Tibial artery (tissue), 4 donors: ENCODE measurements at regions not wholly inside any gene's neighbourhood (a gene's known extent, or its start where the extent isn't known, plus 50 kb on each side); places are given as distances from the start of the nearest gene placed in this dataset.
"Not testable (repeated sequence)": the region's sequence is repeated elsewhere in the genome, so short reads cannot be mapped to it uniquely, and the experiment has no call there.

Experiments used
- DNase-seq, 2 donors: peaks; one replicate each; pipeline ENCODE4 v3.0.0-alpha.2; 2019
- H3K27ac ChIP-seq, 2 donors: fragments of 200-600 bp; sonication (generic) in 1 of 2; 1 replicate in 1 of 2; 2 replicates in 1 of 2; pipeline ENCODE4 v1.5.1; 2018 to 2019; ENCODE audit warnings: mild to moderate bottlenecking in 1 of 2
- H3K27me3 ChIP-seq, 2 donors: fragments of 200-600 bp; sonication (generic) in 1 of 2; one replicate each; pipeline versions ENCODE4 v1.5.1 to v1.6.0; 2016 to 2019
- H3K36me3 ChIP-seq, 3 donors: fragments of 200-600 bp; sonication (generic) in 2 of 3; one replicate each; pipeline ENCODE4 v1.5.1; 2016 to 2019; ENCODE audit warnings: mild to moderate bottlenecking in 2 of 3
- H3K4me1 ChIP-seq, 4 donors: fragments of 200-600 bp; sonication (generic) in 2 of 4; 1 replicate in 3 of 4; 2 replicates in 1 of 4; pipeline ENCODE4 v1.5.1; 2016 to 2019
- H3K4me3 ChIP-seq, 2 donors: fragments of 200-600 bp; sonication (generic) in 1 of 2; 1 replicate in 1 of 2; 2 replicates in 1 of 2; pipeline ENCODE4 v1.5.1; 2018 to 2019; ENCODE audit warnings: mild to moderate bottlenecking in 2 of 2
- H3K9me3 ChIP-seq, 3 donors: fragments of 200-600 bp; sonication (generic) in 1 of 3; one replicate each; pipeline ENCODE4 v1.5.1; 2016 to 2019
- intact Hi-C: fragments of 100-400 bp; cut with DNase I; formaldehyde crosslinking; loops from one replicate; pipeline ENCODE4 v1.15.0; 2023; ENCODE audit warnings: low total_unique reads
- TF ChIP-seq, protein P1 (sequence below), 2 experiments: fragments of 200-600 bp in 1 of 2; fragments of 450-650 bp in 1 of 2; IDR thresholded peaks; one replicate each; pipeline ENCODE4 v1.5.1; 2017 to 2019; ENCODE audit warnings: antibody characterized with exemption in 2 of 2, mild to moderate bottlenecking in 1 of 2, moderate library complexity in 1 of 2

DNA sequence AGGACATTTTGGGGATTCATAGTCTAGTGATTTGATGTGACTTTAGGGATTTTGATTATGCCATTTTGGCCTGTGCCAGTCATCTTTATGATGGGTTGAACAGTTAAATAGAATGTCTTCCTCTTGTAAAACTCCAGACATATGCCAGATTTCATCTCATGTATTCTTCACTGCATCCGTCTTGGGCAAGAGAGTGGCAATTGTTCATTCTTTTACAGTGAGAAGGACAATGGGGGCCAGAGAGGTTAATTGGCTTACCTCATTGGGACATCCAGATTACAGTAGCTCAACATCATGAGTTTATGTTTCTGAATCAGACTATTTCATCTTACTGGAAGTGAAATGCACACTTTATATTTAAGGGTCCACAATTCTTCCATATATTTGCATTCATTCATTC lies 108.2 kb upstream of the SLC38A2 start:
- intact Hi-C loops, result loop anchor here (5.0 kb wide), 1 partner anchor 177 kb away; no protein-coding TSS in a partner anchor
- Histone ChIP-seq H3K4me1 (peaks cover 0 to 5% (median 0%) of the 10 kb centered on the region in 4 donors), H3K9me3 (no peaks in the 10 kb centered on the region), H3K36me3 (no peaks in the 10 kb centered on the region), H3K27me3 (no peaks in the 10 kb centered on the region), H3K27ac (no peak overlapping the region), H3K4me3 (no peak overlapping the region)
- TF ChIP-seq, protein P1, sequence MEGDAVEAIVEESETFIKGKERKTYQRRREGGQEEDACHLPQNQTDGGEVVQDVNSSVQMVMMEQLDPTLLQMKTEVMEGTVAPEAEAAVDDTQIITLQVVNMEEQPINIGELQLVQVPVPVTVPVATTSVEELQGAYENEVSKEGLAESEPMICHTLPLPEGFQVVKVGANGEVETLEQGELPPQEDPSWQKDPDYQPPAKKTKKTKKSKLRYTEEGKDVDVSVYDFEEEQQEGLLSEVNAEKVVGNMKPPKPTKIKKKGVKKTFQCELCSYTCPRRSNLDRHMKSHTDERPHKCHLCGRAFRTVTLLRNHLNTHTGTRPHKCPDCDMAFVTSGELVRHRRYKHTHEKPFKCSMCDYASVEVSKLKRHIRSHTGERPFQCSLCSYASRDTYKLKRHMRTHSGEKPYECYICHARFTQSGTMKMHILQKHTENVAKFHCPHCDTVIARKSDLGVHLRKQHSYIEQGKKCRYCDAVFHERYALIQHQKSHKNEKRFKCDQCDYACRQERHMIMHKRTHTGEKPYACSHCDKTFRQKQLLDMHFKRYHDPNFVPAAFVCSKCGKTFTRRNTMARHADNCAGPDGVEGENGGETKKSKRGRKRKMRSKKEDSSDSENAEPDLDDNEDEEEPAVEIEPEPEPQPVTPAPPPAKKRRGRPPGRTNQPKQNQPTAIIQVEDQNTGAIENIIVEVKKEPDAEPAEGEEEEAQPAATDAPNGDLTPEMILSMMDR (IDR thresholded peaks at IDR 0.05), result no peak
- no peak for DNase-seq

DNA sequence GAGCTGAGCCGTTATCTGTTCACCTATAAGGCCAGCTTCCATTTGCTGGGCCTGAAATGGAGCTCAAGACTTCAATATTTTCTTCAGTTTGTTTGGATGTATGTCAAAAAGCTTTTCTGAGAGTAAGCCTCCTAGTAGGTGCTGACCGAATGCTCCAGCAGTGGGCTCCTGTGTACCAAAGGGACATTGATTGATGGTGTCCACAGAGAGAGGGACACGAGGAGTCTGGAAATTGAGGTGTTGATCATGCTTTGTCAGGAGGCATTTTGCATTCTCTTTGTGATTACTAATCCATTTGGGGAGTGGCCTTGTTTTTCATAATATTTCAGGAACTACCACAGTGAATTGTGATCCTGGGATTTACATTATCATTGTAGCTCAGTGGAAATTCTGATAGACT lies 107.7 kb upstream of the SLC38A2 start:
- TF ChIP-seq, protein P1 (IDR thresholded peaks at IDR 0.05), result no peak
- Histone ChIP-seq H3K27ac (no peak overlapping the region), H3K4me1 (peaks cover 0 to 5% (median 0%) of the 10 kb centered on the region in 4 donors), H3K4me3 (no peak overlapping the region), H3K36me3 (no peaks in the 10 kb centered on the region), H3K27me3 (no peaks in the 10 kb centered on the region), H3K9me3 (no peaks in the 10 kb centered on the region)
- DNase-seq, result no peak
- intact Hi-C loops, result loop anchor here (5.0 kb wide), 1 partner anchor 177 kb away; no protein-coding TSS in a partner anchor

DNA sequence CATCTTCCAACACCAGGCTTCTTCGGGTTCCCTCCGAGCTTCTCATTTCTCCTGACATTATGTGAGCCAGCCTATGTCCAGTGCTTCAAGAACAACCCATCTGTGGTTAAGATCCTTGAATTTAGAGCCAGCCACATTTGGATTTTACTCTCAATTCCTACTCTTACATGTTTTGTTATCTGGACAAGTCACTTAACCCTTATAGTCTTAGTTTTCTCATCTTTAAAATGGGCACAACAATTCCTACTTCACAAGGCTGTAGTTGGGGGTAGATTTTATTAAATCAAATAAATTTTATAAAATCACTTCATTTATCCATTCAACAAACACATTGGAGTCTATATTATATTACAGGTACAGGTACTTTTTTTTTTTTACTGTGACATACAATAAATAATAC lies 105.5 kb upstream of the SLC38A2 start:
- Histone ChIP-seq H3K9me3 (no peaks in the 10 kb centered on the region), H3K4me3 (no peak overlapping the region), H3K27ac (no peak overlapping the region), H3K36me3 (no peaks in the 10 kb centered on the region), H3K4me1 (peaks cover 0 to 16% (median 10%) of the 10 kb centered on the region in 4 donors), H3K27me3 (no peaks in the 10 kb centered on the region)
- DNase-seq, result no peak
- intact Hi-C loops, result no loop called here
- TF ChIP-seq, protein P1 (IDR thresholded peaks at IDR 0.05), result no peak

DNA sequence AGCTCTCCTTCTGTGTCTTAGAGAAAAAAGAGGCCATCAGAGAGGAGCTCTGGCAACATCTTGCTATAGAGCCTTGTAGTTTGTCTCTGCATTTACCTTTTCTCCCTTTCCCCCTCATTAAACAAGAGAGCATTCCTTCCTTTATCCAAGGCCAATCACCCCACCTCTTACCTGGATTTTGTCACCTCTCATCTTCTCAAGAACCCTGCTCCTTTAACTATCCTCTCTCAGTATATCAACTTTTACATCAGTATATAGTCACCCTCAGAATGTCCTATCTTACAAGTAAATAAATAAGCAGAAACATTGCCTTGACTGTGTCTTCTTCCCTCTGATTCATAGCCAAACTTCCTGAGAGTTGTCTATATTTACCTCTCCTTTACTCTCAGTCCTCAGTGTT lies 105.0 kb upstream of the SLC38A2 start:
- no peak overlapping the region for H3K4me3 ChIP-seq
- intact Hi-C loops, result no loop called here
- H3K4me1 ChIP-seq, result peaks cover 0 to 22% (median 15%) of the 10 kb centered on the region in 4 donors
- no peak for DNase-seq
- H3K36me3 ChIP-seq, result no peaks in the 10 kb centered on the region
- no peak overlapping the region for H3K27ac ChIP-seq
- no peaks in the 10 kb centered on the region for H3K27me3 ChIP-seq
- TF ChIP-seq, protein P1 (IDR thresholded peaks at IDR 0.05), result no peak
- no peaks in the 10 kb centered on the region for H3K9me3 ChIP-seq

DNA sequence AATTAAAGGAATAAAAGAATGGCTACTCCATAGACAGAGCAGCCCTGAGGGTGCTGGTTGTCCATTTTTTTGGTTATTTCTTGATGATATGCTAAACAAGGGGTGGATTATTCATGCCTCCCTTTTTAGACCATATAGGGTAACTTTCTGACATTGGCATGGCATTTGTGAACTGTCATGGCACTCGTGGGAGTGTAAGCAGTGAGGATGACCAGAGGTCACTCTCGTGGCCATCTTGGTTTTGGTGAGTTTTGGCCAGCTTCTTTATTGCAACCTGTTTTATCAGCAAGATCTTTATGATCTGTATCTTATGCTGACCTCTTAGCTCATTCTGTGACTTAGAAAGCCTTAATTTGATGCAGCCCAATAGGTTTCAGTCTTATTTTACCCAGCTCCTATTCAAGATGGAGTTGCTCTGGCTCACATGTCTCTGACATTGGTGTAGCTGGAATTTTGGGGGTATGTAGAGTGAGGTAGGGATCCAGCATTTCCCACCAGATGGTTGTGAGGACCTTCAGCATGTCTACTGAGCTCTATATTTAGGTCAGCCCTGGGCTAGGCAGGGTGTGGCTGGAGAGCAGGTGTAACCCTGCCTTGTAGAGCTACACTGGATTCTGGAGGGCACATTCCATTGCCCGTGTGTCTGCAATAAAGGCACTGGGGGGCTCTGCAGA lies 103.5 kb upstream of the SLC38A2 start:
- TF ChIP-seq, protein P1 (IDR thresholded peaks at IDR 0.05), result no peak
- Histone ChIP-seq H3K9me3 (no peaks in the 10 kb centered on the region), H3K27ac (no peak overlapping the region), H3K27me3 (no peaks in the 10 kb centered on the region), H3K36me3 (no peaks in the 10 kb centered on the region), H3K4me1 (peaks cover 0 to 28% (median 16%) of the 10 kb centered on the region in 4 donors), H3K4me3 (no peak overlapping the region)
- intact Hi-C loops, result no loop called here
- DNase-seq, result no peak

DNA sequence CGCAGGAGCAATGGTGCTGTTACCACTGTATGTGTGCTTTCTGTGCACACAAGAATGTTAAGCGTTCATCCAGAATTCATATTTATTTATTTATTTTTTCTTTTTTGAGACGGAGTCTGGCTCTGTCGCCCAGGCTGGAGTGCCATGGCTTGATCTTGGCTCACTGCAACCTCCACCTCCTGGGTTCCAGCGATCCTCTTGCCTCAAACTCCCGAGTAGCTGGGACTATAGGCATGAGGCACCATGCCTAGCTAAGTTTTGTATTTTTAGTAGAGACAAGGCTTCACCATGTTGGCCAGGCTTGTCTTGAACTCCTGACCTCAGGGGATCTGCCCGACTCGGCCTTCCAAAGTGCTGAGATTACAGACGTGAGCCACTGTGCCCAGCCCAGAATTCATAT lies 101.8 kb upstream of the SLC38A2 start:
- H3K27me3 ChIP-seq, DNase-seq, H3K9me3 ChIP-seq, intact Hi-C loops, H3K36me3 ChIP-seq: not testable (repeated sequence)
- peak overlapping the region; percentile 73 to 77 for H3K27ac ChIP-seq
- peak overlapping the region in 1 of 2 donors; percentile 15 for H3K4me3 ChIP-seq
- peaks cover 0 to 28% (median 16%) of the 10 kb centered on the region in 4 donors for H3K4me1 ChIP-seq
